H1 (cell line): ENCODE measurements at regions not wholly inside any gene's neighbourhood (a gene's known extent, or its start where the extent isn't known, plus 50 kb on each side); places are given as distances from the start of the nearest gene placed in this dataset.

ENCODE experiments used
- CTCF ChIA-PET: fragments of 300-600 bp; sonication (Branson Sonifier 250); formaldehyde crosslinking; loops from one replicate; lab custom pipeline; 2021; ENCODE audit not compliant: partially characterized antibody; lab: Charles Lee
- POLR2A ChIA-PET: fragments of 300-600 bp; sonication (Branson Sonifier 250); formaldehyde crosslinking; loops from one replicate; lab custom pipeline; 2021; ENCODE audit warnings: inconsistent platforms; ENCODE audit not compliant: partially characterized antibody; lab: Charles Lee
- DNase-seq, 2 experiments: peaks; one replicate each; pipeline versions ENCODE4 v3.0.0 to v3.0.0-alpha.2; 2010 to 2022; ENCODE audit warnings: low spot score in 2 of 2, low read depth in 1 of 2, mixed read lengths in 1 of 2
- FAIRE-seq: peaks from 2 replicates; lab custom pipeline; 2011; peaks lifted over from hg19 to GRCh38; lab: Jason Lieb, UNC
- H2AFZ ChIP-seq: 2 replicates; pipeline ENCODE4 v1.8.1; 2012; ENCODE audit warnings: low read length, inconsistent platforms
- H2AK5ac ChIP-seq: 2 replicates; pipeline ENCODE4 v1.6.1; 2013; ENCODE audit warnings: low read depth, low read length
- H2BK120ac ChIP-seq: replicated peaks from 2 replicates; pipeline ENCODE3; 2013; ENCODE audit warnings: low read depth, low read length, inconsistent platforms
- H2BK12ac ChIP-seq: 2 replicates; pipeline ENCODE4 v1.6.1; 2013; ENCODE audit warnings: low read depth, low read length
- H2BK15ac ChIP-seq: 2 replicates; pipeline ENCODE4 v1.6.1; 2013; ENCODE audit warnings: low read length
- H2BK20ac ChIP-seq: 2 replicates; pipeline ENCODE4 v1.6.1; 2013; ENCODE audit warnings: low read length
- H2BK5ac ChIP-seq: 2 replicates; pipeline ENCODE4 v1.6.1; 2013; ENCODE audit warnings: low read depth, low read length
- H3K14ac ChIP-seq: 2 replicates; pipeline ENCODE4 v1.6.1; 2013; ENCODE audit warnings: inconsistent platforms; ENCODE audit not compliant: insufficient read length
- H3K18ac ChIP-seq: 2 replicates; pipeline ENCODE4 v1.6.1; 2013; ENCODE audit warnings: low read length; ENCODE audit errors: extremely low read depth
- H3K23ac ChIP-seq: 2 replicates; pipeline ENCODE4 v1.6.1; 2013; ENCODE audit warnings: inconsistent platforms; ENCODE audit not compliant: insufficient read length
- H3K23me2 ChIP-seq: 2 replicates; pipeline ENCODE4 v1.6.1; 2013; ENCODE audit warnings: low read depth, low read length
- H3K27ac ChIP-seq: 2 replicates; pipeline ENCODE4 v1.6.1; 2011; ENCODE audit warnings: low read depth, low read length, inconsistent platforms
- H3K27me3 ChIP-seq, 4 experiments: replicated peaks in 1 of 4; 1 replicate in 1 of 4; 2 replicates in 3 of 4; pipeline versions ENCODE4 v1.6.1 to v1.8.1; 2011 to 2013; ENCODE audit warnings: low read length in 3 of 4, mild to moderate bottlenecking in 3 of 4, inconsistent platforms in 2 of 4, mixed read lengths in 2 of 4, moderate library complexity in 1 of 4; ENCODE audit not compliant: control insufficient read depth in 3 of 4, insufficient read depth in 3 of 4; ENCODE audit errors: extremely low read depth in 1 of 4
- H3K36me3 ChIP-seq, 4 experiments: 2 replicates each; pipeline versions ENCODE4 v1.6.1 to v1.8.1; 2011 to 2013; ENCODE audit warnings: mild to moderate bottlenecking in 4 of 4, low read length in 3 of 4, moderate library complexity in 2 of 4, control low read depth in 1 of 4, inconsistent platforms in 1 of 4; ENCODE audit not compliant: insufficient read depth in 4 of 4, control insufficient read depth in 2 of 4
- H3K4ac ChIP-seq: replicated peaks from 2 replicates; pipeline ENCODE3; 2013; ENCODE audit warnings: low read length, low read depth, mixed read lengths, inconsistent platforms; ENCODE audit not compliant: insufficient read length
- H3K4me1 ChIP-seq, 4 experiments: replicated peaks in 1 of 4; 1 replicate in 1 of 4; 2 replicates in 3 of 4; pipeline versions ENCODE4 v1.6.1 to v1.8.1; 2011 to 2013; ENCODE audit warnings: low read length in 3 of 4, inconsistent platforms in 2 of 4, mixed read lengths in 1 of 4; ENCODE audit not compliant: insufficient read depth in 4 of 4, control insufficient read depth in 3 of 4
- H3K4me2 ChIP-seq, 2 experiments: 2 replicates each; pipeline versions ENCODE4 v1.6.1 to v1.8.1; 2011 to 2013; ENCODE audit warnings: low read depth in 2 of 2, low read length in 2 of 2, control low read depth in 1 of 2, inconsistent platforms in 1 of 2, mild to moderate bottlenecking in 1 of 2; ENCODE audit not compliant: insufficient read depth in 1 of 2
- H3K4me3 ChIP-seq, 4 experiments: fragments of 200-600, 300-600 bp in 1 of 4; sonication (generic), shearing (Covaris generic), sonication (Bioruptor Twin) in 1 of 4; 2 replicates each; pipeline versions ENCODE4 v1.5.1 to v1.8.1; 2011 to 2016; ENCODE audit warnings: low read length in 4 of 4, low read depth in 3 of 4, control low read depth in 2 of 4, inconsistent platforms in 2 of 4, mild to moderate bottlenecking in 2 of 4, mixed read lengths in 1 of 4, moderate library complexity in 1 of 4; ENCODE audit not compliant: insufficient read depth in 2 of 4; ENCODE audit errors: extremely low read depth in 1 of 4
- H3K56ac ChIP-seq: replicated peaks from 2 replicates; pipeline ENCODE3; 2013; ENCODE audit warnings: low read depth, mild to moderate bottlenecking, mixed read lengths, low read length, inconsistent platforms; ENCODE audit not compliant: insufficient read length
- H3K79me1 ChIP-seq: 2 replicates; pipeline ENCODE4 v1.6.1; 2013; ENCODE audit warnings: low read depth, low read length, control low read depth
- H3K79me2 ChIP-seq, 2 experiments: 2 replicates each; pipeline versions ENCODE4 v1.6.1 to v1.8.1; 2012 to 2013; ENCODE audit warnings: low read length in 2 of 2, mild to moderate bottlenecking in 2 of 2, inconsistent platforms in 1 of 2; ENCODE audit not compliant: insufficient read depth in 2 of 2, control insufficient read depth in 1 of 2
- H3K9ac ChIP-seq, 4 experiments: replicated peaks in 1 of 4; 1 replicate in 1 of 4; 2 replicates in 3 of 4; pipeline versions ENCODE4 v1.6.1 to v1.8.1; 2011 to 2013; ENCODE audit warnings: low read depth in 3 of 4, low read length in 3 of 4, control low read depth in 2 of 4, mild to moderate bottlenecking in 2 of 4, moderate library complexity in 2 of 4, inconsistent platforms in 1 of 4; ENCODE audit errors: extremely low read depth in 1 of 4
- H3K9me3 ChIP-seq, 2 experiments: 2 replicates each; pipeline versions ENCODE4 v1.6.1 to v1.8.1; 2012 to 2013; ENCODE audit warnings: mild to moderate bottlenecking in 2 of 2, moderate library complexity in 2 of 2, control low read depth in 1 of 2, inconsistent platforms in 1 of 2, low read depth in 1 of 2, low read length in 1 of 2, mixed read lengths in 1 of 2; ENCODE audit not compliant: insufficient read depth in 2 of 2
- H4K20me1 ChIP-seq, 2 experiments: replicated peaks in 1 of 2; 2 replicates each; pipeline versions ENCODE3 to v1.8.1; 2011 to 2013; ENCODE audit warnings: inconsistent platforms in 2 of 2, low read length in 2 of 2, mild to moderate bottlenecking in 1 of 2; ENCODE audit not compliant: insufficient read depth in 2 of 2, control insufficient read depth in 1 of 2
- H4K5ac ChIP-seq: 2 replicates; pipeline ENCODE4 v1.6.1; 2013; ENCODE audit warnings: low read length, low read depth, mixed read lengths, inconsistent platforms; ENCODE audit not compliant: insufficient read length
- H4K8ac ChIP-seq: 2 replicates; pipeline ENCODE4 v1.8.0; 2013; ENCODE audit warnings: mild to moderate bottlenecking, moderate library complexity, low read length, inconsistent platforms; ENCODE audit not compliant: insufficient read depth; ENCODE audit errors: extremely low read depth
- H4K91ac ChIP-seq: replicated peaks from 2 replicates; pipeline ENCODE3; 2013; ENCODE audit warnings: low read length, mixed read lengths, inconsistent platforms; ENCODE audit not compliant: insufficient read length
- BCL11A ChIP-seq, 2 experiments: IDR thresholded peaks; one replicate each; pipeline ENCODE4 v1.6.1; 2011; ENCODE audit warnings: low read depth in 2 of 2, low read length in 2 of 2, mild to moderate bottlenecking in 2 of 2
- JUND ChIP-seq: IDR thresholded peaks from 2 replicates; pipeline ENCODE4 v1.6.1; 2011; ENCODE audit warnings: mild to moderate bottlenecking, improper control_type of control experiment, low read length
- NRF1 ChIP-seq: IDR thresholded peaks from 2 replicates; pipeline ENCODE4 v1.6.1; 2011; ENCODE audit warnings: mild to moderate bottlenecking, low read depth, low read length, improper control_type of control experiment
- WGBS, 2 experiments: shearing (Covaris generic) in 1 of 2; methylation state at CpG; one replicate each; pipeline versions ENCODE4 v1.1.6 to v1.1.7; 2013 to 2015; ENCODE audit warnings: low lambda C conversion rate in 2 of 2, mixed read lengths in 2 of 2, inconsistent platforms in 1 of 2, low coverage in 1 of 2, missing lambda C conversion rate in 1 of 2; ENCODE audit not compliant: insufficient replicate concordance in 2 of 2, insufficient coverage in 1 of 2, insufficient read length in 1 of 2; ENCODE audit errors: extremely low coverage in 1 of 2, missing lambda C conversion rate in 1 of 2; 5-methylcytosine and 5-hydroxymethylcytosine counted together

GRCh38 chr15:97401195-97401594, 559.3 kb upstream of the ARRDC4 start:
- Histone ChIP-seq H2BK120ac (no peak overlapping the region), H2BK20ac (no peak overlapping the region), H3K18ac (no peak overlapping the region), H3K27ac (no peak overlapping the region), H2AFZ (no peak overlapping the region), H3K14ac (no peak overlapping the region), H3K9ac (no peak overlapping the region), H3K23ac (no peak overlapping the region), H4K91ac (no peak overlapping the region), H3K79me2 (no peaks in the 10 kb centered on the region), H2BK5ac (no peak overlapping the region), H2AK5ac (no peak overlapping the region), H3K9me3 (no peaks in the 10 kb centered on the region), H3K27me3 (no peaks in the 10 kb centered on the region), H3K23me2 (no peaks in the 10 kb centered on the region), H2BK15ac (no peak overlapping the region), H3K56ac (no peak overlapping the region), H3K36me3 (no peaks in the 10 kb centered on the region), H3K4ac (no peak overlapping the region), H3K4me1 (no peaks in the 10 kb centered on the region), H4K20me1 (no peaks in the 10 kb centered on the region), H3K79me1 (peaks cover 4% of the 10 kb centered on the region; the same call in 1 of the 2 replicates), H4K8ac (no peak overlapping the region), H3K4me3 (no peak overlapping the region), H4K5ac (no peak overlapping the region), H2BK12ac (no peak overlapping the region), H3K4me2 (no peak overlapping the region)
- ChIA-PET POLR2A (no interaction called here), CTCF (no interaction called here)
- WGBS, 2 experiments: 90% methylated on average over 4 of the region's 4 CpGs; no CpG with 5 or more reads in 1 of the 2 experiments
- FAIRE-seq: no peak
- DNase-seq: no peak
- TF ChIP-seq NRF1: no peak
- no peak for TF ChIP-seq JUND
- no peak for TF ChIP-seq BCL11A (IDR thresholded peaks at IDR 0.05; ENCODE audit: low read depth in 2 of 2, low read length in 2 of 2)
